K562 (cell line): ENCODE measurements at regions not wholly inside any gene's neighbourhood (a gene's known extent, or its start where the extent isn't known, plus 50 kb on each side); places are given as distances from the start of the nearest gene placed in this dataset.

Experiments used
- MGA ChIP-seq: fragments of 450-650 bp; IDR thresholded peaks from 2 replicates; pipeline ENCODE4 v1.6.1; 2016; ENCODE audit warnings: mild to moderate bottlenecking, moderate library complexity
- SAFB2 ChIP-seq: fragments of 200-400 bp; formaldehyde crosslinking; IDR thresholded peaks from 2 replicates; pipeline ENCODE4 v1.6.1; 2018; ENCODE audit warnings: borderline replicate concordance, low read length, low read depth, moderate library complexity; ENCODE audit not compliant: severe bottlenecking
- SMAD4 ChIP-seq: fragments of 250-450 bp; sonication (Bioruptor Pico); conservative IDR thresholded peaks from 2 replicates; pipeline ENCODE4 v1.8.0; 2021; ENCODE audit warnings: inconsistent platforms, mild to moderate bottlenecking, moderate library complexity
- ZNF263 ChIP-seq: sonication (generic); formaldehyde crosslinking; IDR thresholded peaks from 2 replicates; pipeline ENCODE4 v1.8.0; 2022; ENCODE audit warnings: mild to moderate bottlenecking, missing genetic modification reagents, borderline replicate concordance

- no peak for TF ChIP-seq MGA
- TF ChIP-seq SMAD4 (CRISPR knock-in tag), result no peak
- TF ChIP-seq ZNF263 (CRISPR knock-in tag), result no peak
- TF ChIP-seq SAFB2, result no peak
- TF ChIP-seq, all 486 proteins: peak for 0
Observed at GRCh38 chr10:10872764-10873163, 144.9 kb upstream of the CELF2 start (continued).
